Loucy (cell line): ENCODE measurements at regions not wholly inside any gene's neighbourhood (a gene's known extent, or its start where the extent isn't known, plus 50 kb on each side); places are given as distances from the start of the nearest gene placed in this dataset.
A peak's percentile ranks its signal among the peaks of the same experiment; 100 is the strongest.

Source experiments
- H2AFZ ChIP-seq: fragments of 200-600 bp; sonication (generic); 2 replicates; pipeline ENCODE4 v1.6.0; 2016; ENCODE audit warnings: antibody characterized with exemption, mild to moderate bottlenecking, low read length, moderate library complexity
- H3F3A ChIP-seq: fragments of 200-600 bp; 2 replicates; pipeline ENCODE4 v1.6.0; 2016; ENCODE audit warnings: antibody characterized with exemption, low read depth, mild to moderate bottlenecking
- H3K27me3 ChIP-seq: fragments of 200-600 bp; sonication (generic); 2 replicates; pipeline ENCODE4 v1.6.1; 2014; ENCODE audit warnings: low read length, mild to moderate bottlenecking; ENCODE audit not compliant: insufficient read depth, poor library complexity, severe bottlenecking
- H3K36me3 ChIP-seq: fragments of 200-600 bp; sonication (generic); 2 replicates; pipeline ENCODE4 v1.6.1; 2016; ENCODE audit warnings: low read length; ENCODE audit not compliant: insufficient read depth
- H3K4me1 ChIP-seq: fragments of 200-600 bp; sonication (generic); 2 replicates; pipeline ENCODE4 v1.5.1; 2014; ENCODE audit warnings: low read length, mild to moderate bottlenecking; ENCODE audit not compliant: insufficient read depth, poor library complexity, severe bottlenecking
- H3K4me2 ChIP-seq: fragments of 200-600 bp; sonication (generic); 2 replicates; pipeline ENCODE4 v1.6.0; 2014; ENCODE audit warnings: antibody characterized with exemption, low read length, low read depth, mild to moderate bottlenecking; ENCODE audit not compliant: poor library complexity, severe bottlenecking
- H3K4me3 ChIP-seq: fragments of 200-600 bp; sonication (generic); 2 replicates; pipeline ENCODE4 v1.5.1; 2014; ENCODE audit warnings: low read length, mild to moderate bottlenecking, mixed read lengths; ENCODE audit not compliant: poor library complexity, severe bottlenecking
- H3K79me2 ChIP-seq: fragments of 200-600 bp; sonication (generic); 2 replicates; pipeline ENCODE4 v1.6.1; 2014; ENCODE audit warnings: low read length; ENCODE audit not compliant: insufficient read depth
- H3K9ac ChIP-seq: fragments of 200-600 bp; sonication (generic); 2 replicates; pipeline ENCODE4 v1.6.0; 2014; ENCODE audit warnings: mild to moderate bottlenecking, low read depth, low read length, moderate library complexity; ENCODE audit not compliant: poor library complexity, severe bottlenecking
- H3K9me2 ChIP-seq: fragments of 200-600 bp; sonication (generic); replicated peaks from 2 replicates; pipeline ENCODE4 v1.6.1; 2016; ENCODE audit warnings: low read depth, low read length, mixed read lengths
- H3K9me3 ChIP-seq: fragments of 200-600 bp; sonication (generic); 2 replicates; pipeline ENCODE4 v1.6.1; 2014; ENCODE audit warnings: mild to moderate bottlenecking, antibody characterized with exemption, low read length, low read depth; ENCODE audit not compliant: insufficient read depth
- H4K20me1 ChIP-seq: fragments of 200-600 bp; sonication (generic); 2 replicates; pipeline ENCODE4 v1.6.0; 2014; ENCODE audit warnings: antibody characterized with exemption, low read length, mild to moderate bottlenecking; ENCODE audit not compliant: insufficient read depth, poor library complexity, severe bottlenecking
- EZH2phosphoT487 ChIP-seq: fragments of 200-600 bp; IDR thresholded peaks from 2 replicates; pipeline ENCODE4 v1.6.1; 2018; ENCODE audit warnings: antibody characterized with exemption, mild to moderate bottlenecking, moderate library complexity, borderline replicate concordance
- TF ChIP-seq, protein P1 (sequence below): fragments of 200-600 bp; sonication (generic); conservative IDR thresholded peaks from 2 replicates; pipeline ENCODE4 v1.5.1; 2014; ENCODE audit warnings: mild to moderate bottlenecking, antibody characterized with exemption, low read length

DNA sequence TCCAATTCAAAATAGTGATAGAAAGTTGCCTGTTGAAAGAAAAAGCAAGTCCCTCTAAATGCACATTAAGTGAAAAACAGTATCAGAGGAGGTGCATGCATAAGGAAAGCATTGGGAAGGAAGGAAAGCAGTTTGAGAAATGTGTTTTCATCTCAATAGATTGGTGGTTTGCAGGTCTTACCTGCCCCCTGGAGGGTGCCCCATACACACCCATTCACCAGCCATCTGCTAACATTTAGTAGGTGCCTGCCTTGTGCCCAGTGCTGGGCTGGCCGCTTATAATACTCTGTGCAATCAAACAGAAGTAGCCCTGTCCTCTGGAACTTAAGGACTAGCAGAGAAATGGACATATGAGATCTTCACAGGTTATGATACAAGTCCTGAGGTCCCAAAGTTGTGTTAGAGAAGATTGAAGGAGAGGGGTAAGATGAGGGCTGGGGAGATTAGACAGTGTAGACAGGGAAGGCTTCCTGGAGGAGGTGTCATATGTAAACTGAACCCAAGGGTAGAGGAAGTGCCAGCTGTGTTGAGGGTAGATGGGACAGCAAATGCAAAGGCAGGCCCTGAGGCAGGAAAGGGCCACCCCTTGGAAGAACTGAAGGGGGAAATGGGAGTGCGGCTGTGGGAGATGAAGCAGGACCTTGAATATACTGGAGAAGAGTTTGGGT lies 184.2 kb downstream of the MN1 start:
- Histone ChIP-seq H3K9me2 (no peaks in the 10 kb centered on the region), H4K20me1 (no peaks in the 10 kb centered on the region), H3K36me3 (no peaks in the 10 kb centered on the region), H3K4me2 (no peak overlapping the region), H3K4me1 (peaks cover 15% of the 10 kb centered on the region), H3K4me3 (no peak overlapping the region), H3K79me2 (no peaks in the 10 kb centered on the region), H3F3A (no peaks in the 10 kb centered on the region), H2AFZ (no peak overlapping the region), H3K27me3 (no peaks in the 10 kb centered on the region), H3K9me3 (no peaks in the 10 kb centered on the region), H3K9ac (no peak overlapping the region)
- TF ChIP-seq, protein P1, sequence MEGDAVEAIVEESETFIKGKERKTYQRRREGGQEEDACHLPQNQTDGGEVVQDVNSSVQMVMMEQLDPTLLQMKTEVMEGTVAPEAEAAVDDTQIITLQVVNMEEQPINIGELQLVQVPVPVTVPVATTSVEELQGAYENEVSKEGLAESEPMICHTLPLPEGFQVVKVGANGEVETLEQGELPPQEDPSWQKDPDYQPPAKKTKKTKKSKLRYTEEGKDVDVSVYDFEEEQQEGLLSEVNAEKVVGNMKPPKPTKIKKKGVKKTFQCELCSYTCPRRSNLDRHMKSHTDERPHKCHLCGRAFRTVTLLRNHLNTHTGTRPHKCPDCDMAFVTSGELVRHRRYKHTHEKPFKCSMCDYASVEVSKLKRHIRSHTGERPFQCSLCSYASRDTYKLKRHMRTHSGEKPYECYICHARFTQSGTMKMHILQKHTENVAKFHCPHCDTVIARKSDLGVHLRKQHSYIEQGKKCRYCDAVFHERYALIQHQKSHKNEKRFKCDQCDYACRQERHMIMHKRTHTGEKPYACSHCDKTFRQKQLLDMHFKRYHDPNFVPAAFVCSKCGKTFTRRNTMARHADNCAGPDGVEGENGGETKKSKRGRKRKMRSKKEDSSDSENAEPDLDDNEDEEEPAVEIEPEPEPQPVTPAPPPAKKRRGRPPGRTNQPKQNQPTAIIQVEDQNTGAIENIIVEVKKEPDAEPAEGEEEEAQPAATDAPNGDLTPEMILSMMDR, result 0 out of 2 replicates have a peak, but pooled peaks have one; percentile 18
- TF ChIP-seq EZH2phosphoT487, result no peak

DNA sequence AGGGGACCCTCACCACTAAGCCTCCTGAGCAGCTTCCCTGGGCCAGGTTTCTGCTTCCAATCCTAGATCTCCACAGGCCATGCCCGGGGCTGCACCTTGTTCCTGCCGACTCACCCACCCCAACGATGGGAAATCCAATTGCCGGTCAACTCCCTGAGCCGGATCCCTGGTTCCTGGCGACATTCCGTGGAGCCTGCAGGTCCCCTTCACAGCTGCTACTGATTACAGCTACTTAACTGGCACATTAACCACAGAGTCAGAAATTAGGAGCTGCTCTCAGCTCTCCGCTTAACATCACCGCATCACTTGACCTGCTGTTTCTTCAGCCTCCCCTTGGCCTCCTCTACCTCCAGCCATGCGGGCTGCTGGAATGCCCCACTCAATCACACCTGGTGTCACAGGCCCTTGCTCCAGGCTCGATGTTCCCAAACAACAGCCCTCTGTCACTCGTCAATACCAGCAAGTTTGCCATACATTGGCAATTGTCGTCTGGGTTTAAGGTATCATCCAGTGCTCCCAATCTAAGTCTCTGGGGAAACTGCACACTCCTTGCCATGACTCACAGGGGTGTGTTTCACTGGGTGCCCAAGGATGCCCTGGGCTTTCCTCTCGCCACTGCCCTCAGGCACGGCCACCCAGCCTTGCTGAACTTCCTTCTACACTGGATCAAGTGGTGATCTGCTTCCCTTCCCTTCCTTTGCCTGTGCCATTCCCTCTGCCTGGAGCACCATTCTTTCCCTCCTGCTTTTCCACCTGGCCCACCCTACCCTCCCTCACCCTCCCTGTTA lies 181.0 kb downstream of the MN1 start:
- Histone ChIP-seq H3K9me3 (no peaks in the 10 kb centered on the region), H3K27me3 (no peaks in the 10 kb centered on the region), H3F3A (no peaks in the 10 kb centered on the region), H3K36me3 (no peaks in the 10 kb centered on the region), H3K9ac (no peak overlapping the region), H4K20me1 (no peaks in the 10 kb centered on the region), H3K79me2 (no peaks in the 10 kb centered on the region), H2AFZ (no peak overlapping the region), H3K4me3 (no peak overlapping the region), H3K4me2 (no peak overlapping the region), H3K4me1 (no peaks in the 10 kb centered on the region), H3K9me2 (no peaks in the 10 kb centered on the region)
- TF ChIP-seq, protein P1, result no peak
- no peak for TF ChIP-seq EZH2phosphoT487

DNA sequence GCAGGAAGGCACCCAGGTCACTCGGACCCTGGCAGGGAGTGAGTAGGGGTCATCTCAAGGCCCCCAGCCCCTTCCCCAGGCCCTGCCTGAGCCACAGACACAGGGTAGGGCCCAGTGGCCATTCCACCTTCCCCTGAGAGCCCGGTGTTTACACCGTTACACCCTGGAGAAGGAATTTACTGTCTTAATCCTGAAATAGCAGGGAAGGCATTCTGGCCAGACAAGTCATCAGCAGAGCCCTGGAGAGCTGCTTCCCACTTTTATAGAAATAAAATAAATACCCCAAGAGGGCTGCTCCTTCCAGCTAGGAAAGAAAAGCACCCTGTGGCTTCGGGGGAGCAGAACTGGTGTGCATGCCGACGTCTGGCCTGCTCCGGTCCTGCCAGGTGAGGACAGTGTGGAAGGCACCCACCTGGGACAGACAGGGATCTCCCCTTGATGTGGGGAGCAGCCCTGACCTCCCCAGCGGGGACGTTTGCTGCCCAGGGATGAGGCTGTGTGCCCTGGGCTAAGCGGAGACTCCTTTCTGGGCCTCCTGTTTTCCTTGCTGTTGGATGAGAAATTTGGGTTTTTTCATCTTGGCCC lies 180.0 kb downstream of the MN1 start:
- TF ChIP-seq EZH2phosphoT487, result no peak
- TF ChIP-seq, protein P1, result no peak
- H3K27me3 ChIP-seq, result no peaks in the 10 kb centered on the region
- H3K9me2 ChIP-seq, result no peaks in the 10 kb centered on the region
- H3K4me3 ChIP-seq, result no peak overlapping the region
- no peaks in the 10 kb centered on the region for H3K4me1 ChIP-seq
- no peaks in the 10 kb centered on the region for H4K20me1 ChIP-seq
- H2AFZ ChIP-seq, result no peak overlapping the region
- H3K9me3 ChIP-seq, result no peaks in the 10 kb centered on the region
- no peaks in the 10 kb centered on the region for H3K79me2 ChIP-seq
- no peaks in the 10 kb centered on the region for H3F3A ChIP-seq
- H3K36me3 ChIP-seq, result no peaks in the 10 kb centered on the region
- H3K9ac ChIP-seq, result no peak overlapping the region
- no peak overlapping the region for H3K4me2 ChIP-seq
